GM10266 (cell line): ENCODE measurements at regions not wholly inside any gene's neighbourhood (a gene's known extent, or its start where the extent isn't known, plus 50 kb on each side); places are given as distances from the start of the nearest gene placed in this dataset.
"Not testable (repeated sequence)": the region's sequence is repeated elsewhere in the genome, so short reads cannot be mapped to it uniquely, and the experiment has no call there.

Source experiments
- DNase-seq: peaks from one replicate; pipeline ENCODE4 v3.0.0; 2012; ENCODE audit errors: extremely low spot score
- TF ChIP-seq, protein P1 (sequence below): IDR thresholded peaks from 2 replicates; pipeline ENCODE4 v1.5.1; 2012; ENCODE audit warnings: mild to moderate bottlenecking, low read depth; ENCODE audit not compliant: control insufficient read depth, insufficient read depth; ENCODE audit errors: missing control alignments

DNA sequence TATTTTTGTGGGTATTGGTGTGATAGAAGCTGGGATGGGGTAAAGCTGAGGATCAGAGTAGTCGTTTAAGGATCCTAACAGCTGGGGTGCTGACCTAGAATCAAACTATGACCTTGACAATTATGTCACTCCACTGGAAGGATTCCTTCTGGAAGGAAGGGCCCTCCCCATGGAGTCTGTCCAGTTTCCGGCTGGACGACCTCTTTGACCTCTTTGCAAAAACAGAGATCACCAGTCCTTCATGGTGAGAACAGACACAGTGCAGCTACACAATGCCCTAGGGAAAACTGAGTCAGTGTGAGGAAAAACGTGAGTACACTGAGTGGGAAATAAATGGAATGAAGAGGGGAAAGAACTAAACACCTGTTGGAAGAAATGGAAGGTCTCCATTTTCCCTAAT lies 445.6 kb downstream of the MAT2B start:
- DNase-seq = no peak
- TF ChIP-seq, protein P1, sequence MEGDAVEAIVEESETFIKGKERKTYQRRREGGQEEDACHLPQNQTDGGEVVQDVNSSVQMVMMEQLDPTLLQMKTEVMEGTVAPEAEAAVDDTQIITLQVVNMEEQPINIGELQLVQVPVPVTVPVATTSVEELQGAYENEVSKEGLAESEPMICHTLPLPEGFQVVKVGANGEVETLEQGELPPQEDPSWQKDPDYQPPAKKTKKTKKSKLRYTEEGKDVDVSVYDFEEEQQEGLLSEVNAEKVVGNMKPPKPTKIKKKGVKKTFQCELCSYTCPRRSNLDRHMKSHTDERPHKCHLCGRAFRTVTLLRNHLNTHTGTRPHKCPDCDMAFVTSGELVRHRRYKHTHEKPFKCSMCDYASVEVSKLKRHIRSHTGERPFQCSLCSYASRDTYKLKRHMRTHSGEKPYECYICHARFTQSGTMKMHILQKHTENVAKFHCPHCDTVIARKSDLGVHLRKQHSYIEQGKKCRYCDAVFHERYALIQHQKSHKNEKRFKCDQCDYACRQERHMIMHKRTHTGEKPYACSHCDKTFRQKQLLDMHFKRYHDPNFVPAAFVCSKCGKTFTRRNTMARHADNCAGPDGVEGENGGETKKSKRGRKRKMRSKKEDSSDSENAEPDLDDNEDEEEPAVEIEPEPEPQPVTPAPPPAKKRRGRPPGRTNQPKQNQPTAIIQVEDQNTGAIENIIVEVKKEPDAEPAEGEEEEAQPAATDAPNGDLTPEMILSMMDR = no peak

DNA sequence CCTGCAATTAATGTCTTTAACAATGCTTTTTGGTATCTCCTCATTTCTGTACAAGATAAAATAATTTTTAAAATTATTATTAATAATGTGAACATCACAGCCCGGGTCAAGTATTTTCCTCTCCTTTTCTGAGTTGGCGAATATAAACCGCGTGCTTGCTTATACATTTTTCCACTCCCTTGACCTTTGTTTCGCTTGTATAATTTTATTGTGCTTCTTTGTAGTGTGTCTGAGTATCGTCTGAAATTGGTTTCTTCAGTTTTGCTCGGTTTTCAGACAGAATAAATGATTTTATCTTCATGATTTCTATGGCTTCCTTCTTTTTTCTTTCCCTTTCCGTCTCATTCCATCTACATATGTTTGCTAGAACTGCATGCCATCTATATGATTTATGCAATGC lies 448.5 kb downstream of the MAT2B start:
- TF ChIP-seq, protein P1 = no peak
- no peak for DNase-seq

DNA sequence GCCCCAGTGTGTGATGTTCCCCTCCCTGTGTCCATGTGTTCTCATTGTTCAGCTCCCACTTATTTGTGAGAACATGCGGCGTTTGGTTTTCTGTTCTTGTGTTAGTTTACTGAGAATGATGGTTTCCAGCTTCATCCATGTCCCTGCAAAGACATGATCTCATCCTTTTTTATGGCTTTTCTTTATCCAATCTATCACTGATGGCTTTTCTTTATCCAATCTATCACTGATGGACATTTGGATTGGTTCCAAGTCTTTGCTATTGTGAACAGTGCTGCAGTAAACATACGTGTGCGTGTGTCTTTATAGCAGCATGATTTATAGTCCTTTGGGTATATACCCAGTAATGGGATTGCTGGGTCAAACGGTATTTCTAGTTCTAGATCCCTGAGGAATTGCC lies 455.8 kb downstream of the MAT2B start:
- DNase-seq = not testable (repeated sequence)

DNA sequence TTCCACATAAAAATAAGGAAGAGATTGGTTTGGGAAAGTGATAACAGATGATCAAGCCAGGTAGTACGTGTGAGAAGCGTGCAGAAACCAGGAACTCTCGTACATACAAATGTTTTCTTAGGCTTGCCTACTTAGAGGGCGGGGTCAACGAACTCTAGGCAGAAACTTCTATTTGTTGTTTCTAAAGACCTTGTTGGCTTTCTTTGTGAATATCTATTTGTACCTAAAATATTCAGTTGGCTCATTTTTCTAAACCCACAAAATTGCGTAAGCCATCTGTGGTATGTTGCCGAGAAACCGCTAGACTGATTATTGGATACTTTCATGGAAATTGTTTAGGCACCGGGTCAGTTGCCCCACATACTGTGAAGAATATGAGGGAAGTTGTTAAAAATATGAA lies 458.5 kb downstream of the MAT2B start:
- TF ChIP-seq, protein P1 = no peak
- DNase-seq = no peak

DNA sequence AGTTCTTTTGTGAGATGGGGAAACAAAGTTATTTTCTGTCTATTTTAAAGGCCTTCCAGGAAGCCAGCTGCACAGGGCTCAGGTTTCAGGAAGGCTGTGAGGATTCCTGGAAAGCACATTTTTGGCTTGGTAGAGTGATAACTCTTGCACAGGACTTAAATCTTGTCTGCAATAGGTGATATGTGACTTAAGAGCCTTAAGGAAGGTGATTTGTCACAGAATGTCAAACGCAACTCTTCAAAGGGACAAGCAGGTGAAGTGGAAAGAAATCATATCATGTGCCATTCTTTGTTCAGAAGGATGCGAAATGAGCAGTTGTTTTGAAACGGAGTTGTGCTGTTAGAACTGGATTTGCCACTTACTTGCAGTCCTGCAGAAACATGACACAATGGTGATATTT lies 459.3 kb downstream of the MAT2B start:
- TF ChIP-seq, protein P1 = no peak
- no peak for DNase-seq

DNA sequence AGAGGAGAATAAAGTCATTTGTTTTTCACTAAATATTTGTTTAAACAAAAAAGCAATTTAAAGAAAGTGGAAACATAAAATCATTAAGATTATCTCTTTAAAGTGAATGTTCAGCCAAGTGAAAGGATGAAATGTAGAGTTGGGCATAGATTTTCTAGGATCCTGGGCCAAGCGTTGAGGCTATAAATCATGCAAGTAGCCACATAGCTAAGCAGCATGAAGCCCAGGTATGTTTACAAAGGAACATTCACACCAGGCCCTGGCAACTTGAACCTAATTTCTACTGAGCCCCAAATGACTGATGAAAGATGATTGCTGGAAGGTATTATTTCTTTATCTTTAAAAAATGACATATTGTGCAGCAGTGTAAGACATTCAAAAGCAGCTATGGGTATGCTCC lies 461.8 kb downstream of the MAT2B start:
- TF ChIP-seq, protein P1 = no peak
- no peak for DNase-seq

DNA sequence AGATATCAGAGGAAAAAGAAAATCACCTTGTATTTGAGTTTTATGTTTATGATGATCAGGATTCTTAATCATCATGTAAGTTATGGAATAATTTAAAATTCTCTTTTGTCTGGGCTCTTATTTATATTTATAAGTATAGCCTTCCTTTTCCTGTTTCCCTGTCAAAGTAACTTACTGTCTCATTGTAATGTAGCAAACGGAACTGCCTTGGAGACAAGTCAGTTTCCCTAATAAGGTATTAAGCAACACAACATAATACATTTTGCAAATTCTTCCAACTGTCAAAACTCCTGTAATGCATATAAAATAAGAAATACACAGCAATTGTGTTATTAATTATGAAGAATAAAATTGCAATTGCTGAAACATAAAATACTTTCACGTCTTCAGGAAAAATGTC lies 463.2 kb downstream of the MAT2B start:
- TF ChIP-seq, protein P1 = no peak
- no peak for DNase-seq

DNA sequence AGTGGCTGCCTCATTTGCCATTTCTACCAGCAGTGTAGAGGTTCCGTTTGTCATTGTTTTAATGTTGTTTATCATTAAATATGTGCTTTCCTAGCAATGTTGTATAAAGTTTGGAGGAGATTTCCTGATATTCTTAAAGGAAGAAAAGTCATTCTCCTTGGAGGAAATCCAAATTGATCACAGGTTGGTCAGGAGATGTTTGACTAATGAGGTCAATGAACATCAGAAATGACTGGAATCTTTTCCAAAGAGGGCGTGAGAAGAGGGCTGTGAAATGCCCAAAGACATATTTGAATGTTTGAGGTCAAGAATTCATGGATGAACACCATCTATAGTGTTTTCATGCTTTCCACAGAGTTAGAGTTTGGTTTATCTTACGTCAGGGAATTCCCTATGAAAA lies 471.3 kb downstream of the MAT2B start:
- DNase-seq = no peak
- TF ChIP-seq, protein P1 = no peak
